GM06990 (cell line): ENCODE measurements at regions not wholly inside any gene's neighbourhood (a gene's known extent, or its start where the extent isn't known, plus 50 kb on each side); places are given as distances from the start of the nearest gene placed in this dataset.

Experiments
- DNase-seq: peaks from one replicate; pipeline ENCODE4 v3.0.0-alpha.2; 2011; ENCODE audit not compliant: insufficient read length; ENCODE audit errors: extremely low read depth
- H3K27me3 ChIP-seq: replicated peaks from 2 replicates; pipeline ENCODE4 v1.6.0; 2011; ENCODE audit warnings: low read length; ENCODE audit not compliant: control insufficient read depth, insufficient read depth
- H3K36me3 ChIP-seq: 2 replicates; pipeline ENCODE4 v1.5.1; 2011; ENCODE audit warnings: low read length; ENCODE audit not compliant: control insufficient read depth, insufficient read depth
- H3K4me3 ChIP-seq: replicated peaks from 2 replicates; pipeline ENCODE4 v1.5.1; 2011; ENCODE audit warnings: low read depth, mild to moderate bottlenecking, control low read depth, low read length
- TF ChIP-seq, protein P1 (sequence below): IDR thresholded peaks from 2 replicates; pipeline ENCODE4 v1.5.1; 2011; ENCODE audit warnings: low read length, control low read depth, mild to moderate bottlenecking, inconsistent platforms; ENCODE audit not compliant: insufficient read depth, poor library complexity, severe bottlenecking

GRCh38 chr6:19327241-19327640, 509.9 kb upstream of the ID4 start:
- Histone ChIP-seq H3K36me3 (no peaks in the 10 kb centered on the region), H3K4me3 (no peak overlapping the region), H3K27me3 (no peaks in the 10 kb centered on the region)
- TF ChIP-seq, protein P1, sequence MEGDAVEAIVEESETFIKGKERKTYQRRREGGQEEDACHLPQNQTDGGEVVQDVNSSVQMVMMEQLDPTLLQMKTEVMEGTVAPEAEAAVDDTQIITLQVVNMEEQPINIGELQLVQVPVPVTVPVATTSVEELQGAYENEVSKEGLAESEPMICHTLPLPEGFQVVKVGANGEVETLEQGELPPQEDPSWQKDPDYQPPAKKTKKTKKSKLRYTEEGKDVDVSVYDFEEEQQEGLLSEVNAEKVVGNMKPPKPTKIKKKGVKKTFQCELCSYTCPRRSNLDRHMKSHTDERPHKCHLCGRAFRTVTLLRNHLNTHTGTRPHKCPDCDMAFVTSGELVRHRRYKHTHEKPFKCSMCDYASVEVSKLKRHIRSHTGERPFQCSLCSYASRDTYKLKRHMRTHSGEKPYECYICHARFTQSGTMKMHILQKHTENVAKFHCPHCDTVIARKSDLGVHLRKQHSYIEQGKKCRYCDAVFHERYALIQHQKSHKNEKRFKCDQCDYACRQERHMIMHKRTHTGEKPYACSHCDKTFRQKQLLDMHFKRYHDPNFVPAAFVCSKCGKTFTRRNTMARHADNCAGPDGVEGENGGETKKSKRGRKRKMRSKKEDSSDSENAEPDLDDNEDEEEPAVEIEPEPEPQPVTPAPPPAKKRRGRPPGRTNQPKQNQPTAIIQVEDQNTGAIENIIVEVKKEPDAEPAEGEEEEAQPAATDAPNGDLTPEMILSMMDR, result no peak
- DNase-seq, result no peak

GRCh38 chr6:19327661-19328060, 509.5 kb upstream of the ID4 start:
- Histone ChIP-seq H3K4me3 (no peak overlapping the region), H3K36me3 (no peaks in the 10 kb centered on the region), H3K27me3 (no peaks in the 10 kb centered on the region)
- DNase-seq, result no peak
- TF ChIP-seq, protein P1, result no peak

DNA sequence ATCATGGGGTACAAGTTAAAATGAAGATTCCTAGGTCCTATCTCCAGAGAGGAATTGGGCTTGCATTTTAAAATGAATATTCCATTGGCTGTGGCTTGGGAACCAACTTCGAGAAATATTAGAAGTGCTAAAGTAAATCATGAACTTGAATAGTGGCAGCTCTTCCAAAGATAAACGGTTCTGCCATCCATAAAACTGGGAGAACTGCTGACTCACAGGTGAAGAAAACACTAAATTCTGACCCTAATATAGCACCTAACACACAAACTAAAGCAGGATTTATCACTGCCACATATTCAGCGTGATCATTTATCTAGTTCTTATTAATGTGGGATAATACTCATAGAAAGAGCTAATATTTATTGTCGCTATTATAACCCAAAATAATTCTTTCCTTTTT, 508.1 kb upstream of the ID4 start:
- H3K27me3 ChIP-seq, result no peaks in the 10 kb centered on the region
- TF ChIP-seq, protein P1, result no peak
- DNase-seq, result no peak

DNA sequence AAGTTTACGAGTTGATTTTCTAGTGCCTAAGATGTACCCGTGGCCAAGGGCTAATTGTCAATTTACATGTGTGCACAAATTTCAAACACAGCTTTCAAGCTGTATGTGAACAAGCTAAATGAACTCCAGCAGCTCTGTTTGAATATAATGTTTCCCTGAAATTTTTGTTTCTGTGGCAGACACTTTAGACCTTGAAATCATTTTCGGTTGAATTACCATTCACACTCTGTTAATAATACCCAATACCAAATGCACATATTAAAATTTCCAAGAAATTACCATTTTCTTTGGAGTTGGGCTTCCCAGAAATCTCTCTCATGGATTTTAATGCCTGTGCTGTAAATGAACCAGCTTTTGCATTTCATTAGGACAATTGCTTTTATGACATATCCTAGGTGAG, 506.1 kb upstream of the ID4 start:
- H3K36me3 ChIP-seq, result no peaks in the 10 kb centered on the region

More for the DNA sequence above, 508.1 kb upstream of the ID4 start:
- Histone ChIP-seq H3K4me3 (no peak overlapping the region), H3K36me3 (no peaks in the 10 kb centered on the region)

GRCh38 chr6:19332806-19333460, 504.2 kb upstream of the ID4 start:
- no peak for DNase-seq
- no peaks in the 10 kb centered on the region for H3K36me3 ChIP-seq
- H3K27me3 ChIP-seq, result no peaks in the 10 kb centered on the region
- no peak overlapping the region for H3K4me3 ChIP-seq
- TF ChIP-seq, protein P1, result no peak

More for the DNA sequence above, 506.1 kb upstream of the ID4 start:
- DNase-seq, result no peak
- Histone ChIP-seq H3K4me3 (no peak overlapping the region), H3K27me3 (no peaks in the 10 kb centered on the region)
- TF ChIP-seq, protein P1, result no peak

GRCh38 chr6:19333936-19334335, 503.2 kb upstream of the ID4 start:
- Histone ChIP-seq H3K27me3 (no peaks in the 10 kb centered on the region), H3K4me3 (no peak overlapping the region), H3K36me3 (no peaks in the 10 kb centered on the region)
- no peak for DNase-seq
- TF ChIP-seq, protein P1, result no peak
